ENCODE measurements at regions not wholly inside any gene's neighbourhood (a gene's known extent, or its start where the extent isn't known, plus 50 kb on each side); places are given as distances from the start of the nearest gene placed in this dataset.

- TF ChIP-seq REST (IDR thresholded peaks at IDR 0.05; ENCODE audit: insufficient read depth in 1 of 2, low read depth in 2 of 2, low read length in 2 of 2), result peak in 1 of 2 experiments; percentile 75; a peak in 2 of 4 replicates
- TF ChIP-seq POLR2AphosphoS5 (IDR thresholded peaks at IDR 0.05; ENCODE audit: low read depth, low read length), result no peak
Measured at GRCh38 chr20:56069016-56069415, 63.7 kb upstream of the CBLN4 start.

All from PFSK-1 (cell line).